ENCODE measurements at regions not wholly inside any gene's neighbourhood (a gene's known extent, or its start where the extent isn't known, plus 50 kb on each side); places are given as distances from the start of the nearest gene placed in this dataset.

DNA sequence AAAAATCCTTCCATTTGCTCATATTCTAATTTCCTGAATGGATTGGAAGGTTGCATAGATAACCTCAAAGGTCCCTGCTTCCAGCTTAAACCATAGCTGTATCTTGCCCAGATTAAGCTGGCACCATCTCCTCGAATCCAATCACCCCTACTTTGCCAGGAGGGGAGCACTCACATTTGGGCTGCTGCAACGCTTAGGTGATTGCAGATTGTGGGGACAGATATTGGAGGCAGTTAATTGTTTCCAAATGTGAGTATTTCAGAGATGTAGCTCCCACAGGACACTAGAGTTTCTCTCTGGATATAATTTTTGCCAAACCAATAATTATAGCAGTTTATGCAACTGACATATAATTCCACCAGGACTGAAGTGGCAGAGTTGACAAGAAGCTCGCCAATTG, 53.5 kb upstream of the ACSL1 start:
- DNase-seq = no peak

GRCh38 chr4:184882276-184882675, 56.5 kb upstream of the ACSL1 start:
- no peak for DNase-seq

- DNase-seq = no peak
These were observed 57.3 kb upstream of the ACSL1 start for GRCh38 chr4:184883024-184883423.

DNA sequence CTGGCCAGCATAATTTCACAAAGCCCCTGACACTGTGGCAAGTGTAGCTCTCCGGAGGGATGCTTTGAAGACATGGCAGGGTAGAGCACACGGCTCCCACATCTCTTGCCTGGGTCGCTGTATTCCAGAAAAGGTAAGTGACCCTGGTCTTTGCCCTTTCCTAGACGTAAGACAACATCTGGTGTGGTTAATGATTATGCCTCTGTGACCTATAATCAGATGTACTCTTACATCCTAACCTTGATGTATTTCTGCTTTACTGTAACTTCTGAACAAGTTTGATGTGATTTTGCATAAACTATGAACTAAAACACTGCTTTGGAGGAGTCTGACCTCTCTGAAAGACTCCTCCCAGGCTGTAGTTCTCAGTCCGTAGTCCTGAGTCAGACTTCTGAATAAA, 59.1 kb upstream of the ACSL1 start:
- no peak for DNase-seq

GRCh38 chr4:184885602-184886001, 59.8 kb upstream of the ACSL1 start:
- DNase-seq = no peak

- DNase-seq = no peak
These were observed 61.6 kb upstream of the ACSL1 start for GRCh38 chr4:184887333-184887732.

- DNase-seq = no peak
These were observed 62.2 kb upstream of the ACSL1 start for GRCh38 chr4:184887947-184888346.

GRCh38 chr4:184889666-184890335, 64.0 kb upstream of the ACSL1 start:
- no peak for DNase-seq

- no peak for DNase-seq
These were observed 64.7 kb upstream of the ACSL1 start for GRCh38 chr4:184890499-184890898.

- no peak for DNase-seq
These were observed 66.1 kb upstream of the ACSL1 start for GRCh38 chr4:184891816-184892397.

GRCh38 chr4:184892999-184893398, 67.2 kb upstream of the ACSL1 start:
- no peak for DNase-seq

- DNase-seq = no peak
These were observed 68.2 kb upstream of the ACSL1 start for GRCh38 chr4:184893801-184894571.

GRCh38 chr4:184895012-184895695, 69.4 kb upstream of the ACSL1 start:
- DNase-seq = no peak

DNA sequence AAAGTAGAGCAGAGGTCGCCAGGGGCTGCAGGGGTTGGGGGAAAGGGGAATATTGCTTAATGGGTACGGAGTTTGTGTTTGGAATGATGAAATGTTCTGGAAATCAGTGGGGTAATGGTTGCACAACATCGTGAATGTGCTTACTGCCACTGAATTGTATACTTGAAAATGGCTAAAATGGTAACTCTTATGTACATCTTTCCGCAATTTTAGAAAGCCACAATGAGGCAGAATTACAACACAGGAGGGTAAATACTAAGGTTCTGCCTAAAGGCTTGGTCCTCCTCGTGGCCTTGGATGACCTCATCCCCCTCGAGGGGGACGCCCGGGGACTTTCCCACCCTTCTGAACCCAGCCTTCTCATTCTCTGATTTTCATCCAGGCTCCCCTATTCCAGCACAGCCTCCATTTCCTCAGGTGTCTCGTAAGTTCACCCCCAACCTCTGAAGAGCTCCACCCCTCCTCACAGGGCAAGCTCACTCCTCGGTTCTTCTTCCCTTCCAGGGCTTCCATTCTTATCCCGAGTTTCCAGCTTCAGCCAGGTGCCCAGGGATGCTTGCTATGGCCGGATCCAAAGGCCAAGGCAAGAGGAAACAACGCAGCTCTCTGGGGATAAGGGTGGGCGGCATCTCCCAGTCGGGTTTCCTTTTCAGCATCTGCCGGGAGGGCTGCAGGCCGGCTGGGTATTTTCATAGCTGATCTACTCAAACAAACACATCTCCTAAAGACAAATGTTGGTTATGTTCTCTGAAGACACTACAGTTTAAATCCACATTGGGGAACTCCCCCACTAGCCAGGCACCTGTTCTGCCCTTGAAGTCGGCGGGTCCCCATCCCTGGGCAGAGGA, 71.3 kb upstream of the ACSL1 start:
- no peak for DNase-seq

- DNase-seq = no peak
These were observed 72.1 kb upstream of the ACSL1 start for GRCh38 chr4:184897895-184898294.

GRCh38 chr4:184898793-184899192, 73.0 kb upstream of the ACSL1 start:
- no peak for DNase-seq

DNA sequence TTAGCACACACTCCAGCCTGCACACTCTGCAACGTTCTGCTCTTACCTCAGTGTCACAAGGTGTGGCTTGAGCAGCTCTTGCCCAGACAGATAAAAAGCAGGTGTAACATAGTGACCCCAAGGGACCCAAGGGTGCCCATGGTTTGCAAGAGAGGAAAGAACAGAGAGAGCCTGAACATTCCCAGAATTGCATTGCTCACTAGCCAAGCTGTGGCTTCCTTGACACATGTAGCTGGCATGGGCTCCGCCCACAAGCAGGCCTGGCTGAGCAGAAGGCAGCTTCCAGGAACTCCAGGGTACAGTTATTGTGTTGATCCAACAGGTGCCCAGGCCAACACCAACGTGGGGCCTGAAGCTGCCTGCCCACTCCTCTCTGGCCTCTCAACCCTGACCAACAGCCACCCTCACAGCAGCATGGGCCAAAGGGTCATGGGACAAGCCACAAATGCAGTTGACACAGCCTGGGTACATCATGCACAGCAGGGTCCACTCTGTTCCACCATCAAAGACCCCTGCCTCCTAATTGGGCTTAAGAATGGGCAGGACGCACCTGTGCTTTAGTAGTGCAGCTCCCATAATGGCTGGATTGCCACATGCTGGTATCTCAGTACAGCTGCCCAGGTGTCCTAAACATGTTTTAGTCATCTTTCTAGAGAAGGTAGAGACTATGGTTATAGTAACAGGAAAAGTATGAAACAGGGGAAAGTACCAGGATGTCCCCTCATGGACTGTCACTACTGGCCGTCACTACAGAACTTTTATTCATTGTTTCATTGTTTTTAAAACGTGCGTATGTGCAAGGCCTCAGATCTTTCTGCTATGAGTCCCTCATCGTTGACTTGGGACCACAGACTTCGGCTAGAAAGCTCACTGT, 73.7 kb upstream of the ACSL1 start:
- no peak for DNase-seq

- DNase-seq = no peak
These were observed 74.4 kb upstream of the ACSL1 start for GRCh38 chr4:184900184-184900583.

DNA sequence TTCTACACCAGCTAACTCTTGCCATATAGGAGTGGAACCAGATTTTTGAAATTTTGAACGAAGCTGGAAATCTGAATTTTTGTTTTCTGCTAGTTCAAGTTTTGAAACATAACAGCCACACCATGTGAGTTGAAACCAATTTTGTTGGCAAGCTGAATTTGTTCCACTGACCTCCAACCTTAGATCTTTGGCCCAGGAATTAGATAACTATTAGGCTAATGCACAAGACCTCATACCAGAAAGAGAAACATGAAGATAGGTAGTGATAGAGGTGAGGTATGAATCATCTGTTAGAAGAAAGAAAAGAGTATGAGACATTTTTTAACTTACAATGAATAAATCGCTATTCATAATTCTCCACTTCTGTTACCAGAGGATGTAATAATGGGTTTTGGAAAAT, 76.8 kb upstream of the ACSL1 start:
- no peak for DNase-seq

DNA sequence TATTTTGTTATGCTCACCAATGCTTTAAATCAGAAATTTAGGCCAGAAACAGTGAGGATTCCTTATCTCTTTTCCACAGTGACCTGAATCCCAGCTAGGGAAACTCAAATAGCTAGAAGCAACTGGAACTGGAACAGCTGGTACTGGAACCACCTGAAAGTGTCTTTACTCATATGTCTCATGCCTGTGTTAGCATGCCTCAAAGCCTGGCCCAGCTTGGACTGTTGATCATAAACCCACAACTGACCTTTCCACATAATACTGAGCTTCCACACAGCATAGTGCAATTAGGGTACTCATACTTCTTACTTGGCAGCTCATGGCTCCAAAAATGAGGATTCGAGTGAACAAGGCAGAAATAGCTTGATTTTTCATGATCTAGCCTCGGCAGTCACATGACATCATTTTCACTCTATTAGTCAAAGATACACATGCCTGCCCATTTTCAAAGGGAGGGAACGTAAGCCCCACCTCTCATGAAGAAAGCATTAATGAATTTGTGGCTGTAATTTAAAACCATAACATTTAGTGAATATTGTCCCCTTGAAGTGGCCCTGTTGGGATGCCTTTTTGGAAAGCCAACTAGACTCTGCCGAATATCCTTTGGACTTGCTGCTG, 80.8 kb upstream of the ACSL1 start:
- no peak for DNase-seq

- no peak for DNase-seq
These were observed 81.4 kb upstream of the ACSL1 start for GRCh38 chr4:184907216-184907615.

All from NCI-H1417 treated with DMSO at 0.1 percent for 48 hours (cell line).